DMS153 (cell line): ENCODE measurements at regions not wholly inside any gene's neighbourhood (a gene's known extent, or its start where the extent isn't known, plus 50 kb on each side); places are given as distances from the start of the nearest gene placed in this dataset.
"Not testable (repeated sequence)": the region's sequence is repeated elsewhere in the genome, so short reads cannot be mapped to it uniquely, and the experiment has no call there.

Experiments used
- DNase-seq: peaks from one replicate; lab custom pipeline; 2025; lab: John Stamatoyannopoulos, UW

DNA sequence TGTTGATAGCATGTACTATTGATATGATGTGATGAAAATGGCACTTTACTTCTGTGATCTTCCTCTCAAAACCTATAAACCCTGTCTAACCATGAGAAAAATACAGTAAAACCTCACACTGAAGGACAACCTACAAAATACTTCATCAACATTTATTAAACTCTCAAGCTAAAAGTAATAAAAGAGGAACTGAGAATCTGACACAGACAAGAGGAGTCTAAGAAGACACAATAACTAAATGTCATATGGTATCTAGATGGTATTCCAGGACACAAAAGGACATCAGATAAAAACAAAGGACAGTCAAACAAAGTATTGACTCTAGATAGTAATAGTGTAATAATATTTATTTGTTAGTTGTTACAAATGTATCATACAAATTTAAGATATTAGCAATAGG is 655.3 kb downstream of the SH3BGRL start:
- DNase-seq = no peak

DNA sequence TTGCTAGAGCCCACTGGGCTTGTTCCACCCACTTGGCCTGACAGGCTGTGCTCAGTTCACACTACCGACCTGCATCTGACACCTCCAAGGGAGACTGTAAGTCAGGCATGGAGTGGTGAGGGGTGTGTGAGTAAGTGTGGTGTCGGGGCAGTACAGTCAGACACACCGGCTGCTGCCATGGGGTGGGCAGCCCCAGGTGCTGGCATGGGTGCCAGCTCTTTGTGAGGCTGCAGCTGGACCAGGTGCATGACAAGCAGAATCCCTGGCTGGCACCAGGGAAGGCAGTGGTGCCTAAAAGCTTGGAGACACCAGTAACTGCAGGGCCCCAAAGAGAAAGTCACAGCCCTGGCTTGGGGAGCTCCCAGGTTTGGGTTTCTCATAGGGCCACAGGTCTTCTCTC is 665.0 kb downstream of the SH3BGRL start:
- DNase-seq = no peak

DNA sequence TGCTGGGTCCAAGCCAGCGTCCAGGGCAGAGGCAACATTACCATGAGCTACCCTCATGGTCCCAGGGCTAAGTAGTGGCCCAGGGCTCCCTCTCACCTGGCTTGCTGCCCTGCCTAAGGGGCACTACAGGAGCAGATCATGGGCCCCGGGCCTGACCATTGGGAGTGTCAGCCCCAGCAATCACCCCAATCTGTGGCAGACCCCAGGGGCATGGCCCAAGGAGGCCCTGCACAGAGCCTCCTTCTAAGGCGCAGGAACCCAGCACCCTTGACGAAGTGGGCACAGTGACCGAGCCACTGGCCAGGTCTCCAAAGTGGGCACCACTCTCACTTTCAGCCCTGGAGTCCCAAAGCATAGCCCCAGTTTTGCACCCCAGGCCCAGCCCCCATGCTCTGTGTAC is 667.1 kb downstream of the SH3BGRL start:
- DNase-seq = no peak

DNA sequence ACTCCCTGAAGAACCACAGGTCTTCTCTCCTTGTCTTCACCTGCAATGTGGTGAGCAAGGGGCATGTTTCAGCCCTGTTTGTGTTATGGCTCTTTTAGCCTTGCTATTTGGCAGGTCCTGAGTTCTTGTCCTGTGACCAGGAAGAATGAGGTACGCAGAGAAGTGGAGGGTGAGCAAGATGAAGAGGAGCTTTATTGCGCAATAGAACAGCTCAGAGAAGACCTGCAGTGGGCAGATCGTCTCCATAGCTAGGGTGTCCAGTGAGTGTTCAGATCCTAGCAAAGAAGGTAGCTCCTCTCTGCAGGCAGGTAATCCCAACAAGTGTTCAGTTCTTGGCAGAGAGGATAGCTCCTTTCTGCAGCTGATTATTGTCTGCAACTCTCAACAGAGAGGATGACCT is 672.9 kb downstream of the SH3BGRL start:
- no peak for DNase-seq

DNA sequence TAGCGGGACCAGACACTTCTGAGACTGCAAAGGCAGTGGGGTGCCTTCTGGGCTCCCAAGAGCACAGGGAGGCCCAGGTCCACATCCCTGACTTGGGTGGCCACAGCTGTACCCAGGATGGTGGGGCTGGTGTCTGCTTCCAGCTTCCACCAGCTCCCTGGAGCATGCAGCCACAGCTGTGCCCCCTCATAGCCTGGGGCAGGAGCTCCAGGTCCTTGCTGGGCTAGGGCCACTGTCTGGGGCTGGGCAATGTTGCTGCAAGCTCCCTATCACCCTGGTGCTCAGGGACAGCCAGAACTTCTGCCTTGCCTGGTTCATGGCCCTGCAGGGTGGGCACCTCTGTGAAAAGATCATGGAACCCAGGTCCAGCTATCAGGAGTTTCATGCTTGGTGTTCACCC is 673.9 kb downstream of the SH3BGRL start:
- DNase-seq = no peak

DNA sequence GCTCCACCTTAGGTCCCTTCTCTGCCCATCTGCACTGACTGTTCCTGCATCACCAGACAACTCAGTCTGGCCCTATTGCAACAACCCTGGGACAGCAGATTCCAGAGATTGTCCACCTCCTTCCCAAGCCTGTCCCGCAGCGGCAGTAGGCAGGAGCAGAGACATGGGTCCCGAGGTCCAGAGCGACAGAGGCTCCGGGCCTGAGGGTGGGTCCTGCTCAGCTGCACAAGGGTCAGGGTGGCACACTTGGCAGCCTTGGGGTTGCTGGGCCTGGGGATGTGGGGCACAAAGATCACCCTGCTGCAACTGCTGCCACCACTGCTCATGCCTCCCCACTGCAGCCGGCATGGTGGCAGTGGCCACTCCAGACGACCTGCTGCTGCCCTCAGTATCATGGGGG is 674.5 kb downstream of the SH3BGRL start:
- no peak for DNase-seq

DNA sequence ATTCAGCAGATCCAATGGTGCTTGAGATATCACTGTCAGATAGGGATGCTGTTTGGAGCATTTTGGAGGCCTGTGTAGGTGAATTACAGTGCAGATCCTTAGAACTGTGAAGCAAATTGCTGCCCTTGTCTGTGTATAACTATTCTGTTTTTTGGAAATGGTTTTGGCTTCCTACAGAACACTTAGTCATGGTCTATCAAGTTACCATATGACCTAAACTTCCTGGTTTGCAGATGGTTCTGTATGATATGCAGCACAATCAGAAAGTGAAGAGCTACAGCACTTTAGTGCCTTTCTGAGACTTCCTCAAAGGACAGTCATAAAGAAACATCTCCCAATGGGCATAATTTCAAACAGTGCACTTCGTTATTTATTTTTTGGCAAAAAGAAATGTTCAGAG is 688.6 kb downstream of the SH3BGRL start:
- no peak for DNase-seq

DNA sequence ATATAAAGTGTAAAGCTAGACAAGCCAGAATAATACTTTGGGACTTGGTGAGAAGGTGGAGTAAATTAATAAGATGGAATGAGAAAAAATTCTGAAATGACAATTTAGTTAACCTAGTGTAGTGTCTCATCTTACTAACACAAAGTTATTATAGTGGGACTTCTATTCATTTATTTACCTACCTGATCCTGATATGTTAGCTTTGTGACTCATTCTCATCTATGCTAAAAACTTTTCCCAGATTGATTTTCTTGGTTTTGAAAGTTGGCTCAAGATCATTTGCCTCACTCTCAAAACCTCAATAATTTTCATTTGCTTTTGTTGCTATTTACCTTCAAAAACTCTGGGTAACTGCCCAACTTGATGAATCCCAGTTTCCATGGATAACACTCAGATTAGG is 698.6 kb downstream of the SH3BGRL start:
- no peak for DNase-seq

DNA sequence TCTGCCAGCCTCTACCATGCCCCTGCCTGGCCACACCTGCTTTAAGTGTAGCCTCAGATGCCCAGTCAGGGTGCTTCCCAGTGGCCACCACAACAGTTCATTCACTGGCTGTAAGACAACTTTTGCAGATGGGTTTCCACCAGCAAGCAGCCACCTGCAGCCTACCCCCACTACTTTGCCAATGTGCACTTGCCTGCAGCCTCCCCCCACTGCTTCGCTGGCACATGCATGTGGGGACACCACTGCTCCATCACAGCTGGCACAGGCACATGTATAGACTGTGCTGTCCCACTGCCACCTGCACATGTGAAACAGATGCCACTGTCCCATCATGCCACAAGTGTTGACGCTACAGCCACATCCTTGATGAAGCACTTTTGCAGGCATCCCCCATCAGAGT is 723.9 kb downstream of the SH3BGRL start:
- DNase-seq = no peak

DNA sequence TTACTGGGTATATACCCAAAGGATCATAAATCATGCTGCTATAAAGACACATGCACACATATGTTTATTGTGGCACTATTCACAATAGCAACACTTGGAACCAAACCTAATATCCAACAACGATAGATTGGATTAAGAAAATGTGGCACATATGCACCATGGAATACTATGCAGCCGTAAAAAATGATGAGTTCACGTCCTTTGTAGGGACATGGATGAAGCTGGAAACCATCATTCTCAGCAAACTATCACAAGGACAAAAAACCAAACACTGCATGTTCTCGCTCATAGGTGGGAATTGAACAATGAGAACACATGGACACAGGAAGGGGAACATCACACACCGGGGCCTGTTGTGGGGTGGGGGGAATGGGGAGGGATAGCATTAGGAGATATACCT is 744.0 kb downstream of the SH3BGRL start:
- DNase-seq = not testable (repeated sequence)

DNA sequence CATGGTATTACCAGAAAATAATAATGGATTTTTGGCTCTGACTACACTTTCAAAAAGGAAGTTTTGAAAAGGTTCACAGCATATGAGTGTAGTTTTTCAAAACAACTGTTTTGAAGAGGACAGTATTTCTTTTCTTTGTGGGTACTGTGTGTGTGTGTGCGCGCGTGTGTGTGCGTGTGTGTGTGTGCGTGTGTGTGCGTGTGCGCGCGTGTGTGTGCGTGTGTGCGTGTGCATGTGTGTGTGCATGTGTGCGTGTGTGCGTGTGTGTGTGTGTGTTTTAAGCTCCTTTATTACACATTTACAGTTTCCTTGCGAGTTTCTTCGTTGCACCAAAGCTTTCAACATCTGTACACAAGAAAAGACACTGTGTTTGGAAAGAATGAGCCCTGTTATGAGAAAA is 755.4 kb downstream of the SH3BGRL start:
- DNase-seq = no peak

DNA sequence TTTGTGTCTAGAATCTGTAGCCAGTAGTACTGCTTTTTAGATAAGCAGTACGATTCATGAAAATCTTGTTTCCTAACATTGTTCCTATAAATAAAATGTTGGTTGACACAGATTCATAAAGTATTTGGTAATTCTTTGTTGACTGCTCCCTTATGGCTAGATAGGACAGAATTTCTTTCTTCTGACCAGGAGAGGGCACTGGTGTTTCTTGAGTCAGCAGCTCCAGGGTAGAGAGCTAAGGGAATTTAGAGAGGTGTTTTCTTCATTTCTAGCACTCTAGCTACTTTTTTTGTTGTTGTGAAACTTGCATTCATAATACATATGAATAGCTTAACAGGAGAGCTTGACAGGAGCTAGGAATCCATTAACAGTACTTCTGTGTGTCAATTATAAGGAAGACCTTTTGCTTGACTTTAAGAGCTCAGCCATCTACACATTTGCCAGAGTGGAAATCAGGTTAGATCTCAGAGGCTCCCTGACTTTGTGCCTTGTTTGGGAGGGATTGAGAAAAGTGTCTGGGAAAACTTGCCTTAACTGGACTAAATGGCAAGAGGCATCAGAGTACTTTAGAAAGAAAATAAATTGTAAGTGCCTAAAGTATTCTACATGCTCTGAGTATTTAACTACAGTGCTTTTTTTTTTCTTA is 756.1 kb downstream of the SH3BGRL start:
- DNase-seq = no peak

DNA sequence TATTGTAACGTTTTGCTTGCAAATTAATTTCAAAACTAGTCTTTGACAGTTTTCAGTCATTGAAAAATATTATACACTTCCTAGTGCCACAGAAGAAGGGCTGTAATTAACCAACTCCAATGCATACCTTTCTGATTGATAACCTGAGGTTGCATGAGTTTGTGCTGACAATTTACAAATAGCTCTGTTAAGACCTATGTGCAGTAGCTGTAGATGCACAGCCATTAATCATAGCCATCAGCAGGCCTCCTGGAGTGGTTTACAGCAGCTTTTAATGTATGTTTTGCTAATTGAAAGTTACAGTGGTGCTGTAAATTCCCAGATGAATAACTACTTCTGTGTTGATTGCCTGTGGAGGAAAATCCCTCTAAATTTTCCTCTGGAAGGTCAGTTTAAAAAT is 758.1 kb downstream of the SH3BGRL start:
- DNase-seq = no peak

DNA sequence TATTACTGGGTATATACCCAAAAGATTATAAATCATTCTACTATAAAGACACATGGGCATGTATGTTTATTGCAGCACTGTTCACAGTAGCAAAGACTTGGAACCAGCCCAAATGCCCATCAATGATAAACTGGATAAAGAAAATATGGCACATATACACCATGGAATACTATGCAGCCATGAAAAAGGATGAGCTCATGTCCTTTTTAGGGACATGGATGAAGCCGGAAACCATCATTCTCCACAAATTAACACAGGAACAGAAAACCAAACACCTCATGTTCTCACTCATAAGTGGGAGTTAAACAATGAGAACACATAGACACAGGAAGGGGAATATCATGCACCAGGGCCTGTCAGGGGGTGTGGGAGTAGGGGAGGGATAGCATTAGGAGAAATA is 772.5 kb downstream of the SH3BGRL start:
- not testable (repeated sequence) for DNase-seq

DNA sequence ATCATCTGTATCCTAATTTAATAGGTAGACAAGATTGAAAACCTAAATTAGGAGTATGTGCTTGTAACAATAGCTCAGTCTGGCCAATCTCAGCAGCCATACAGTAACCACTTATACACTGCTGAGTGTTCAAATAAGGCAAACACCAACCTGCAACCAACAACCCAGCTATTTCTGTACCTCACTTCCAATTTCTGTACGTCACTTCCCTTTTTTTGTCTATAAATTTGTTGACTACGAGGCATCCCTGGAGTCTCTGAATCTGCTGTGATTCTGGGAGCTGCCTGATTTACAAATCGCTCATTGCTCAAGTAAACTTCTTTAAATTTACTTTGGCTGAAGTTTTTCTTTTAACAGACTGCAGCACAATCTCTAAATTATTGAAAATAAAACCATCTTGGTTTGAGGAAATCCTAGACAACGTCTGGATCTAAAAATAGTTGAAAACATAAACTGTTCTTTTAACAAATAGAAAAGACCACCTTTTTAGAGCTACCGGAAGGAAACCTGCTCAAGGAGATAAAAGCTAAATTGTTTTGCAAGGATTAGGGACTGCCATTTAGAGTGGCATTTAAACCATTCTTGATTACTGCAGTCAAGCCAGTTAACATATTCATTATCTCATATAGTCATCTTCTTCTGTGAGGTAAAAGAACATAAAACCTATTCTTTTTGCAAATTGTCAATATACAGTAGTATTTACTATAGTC is 778.1 kb downstream of the SH3BGRL start:
- DNase-seq = no peak

DNA sequence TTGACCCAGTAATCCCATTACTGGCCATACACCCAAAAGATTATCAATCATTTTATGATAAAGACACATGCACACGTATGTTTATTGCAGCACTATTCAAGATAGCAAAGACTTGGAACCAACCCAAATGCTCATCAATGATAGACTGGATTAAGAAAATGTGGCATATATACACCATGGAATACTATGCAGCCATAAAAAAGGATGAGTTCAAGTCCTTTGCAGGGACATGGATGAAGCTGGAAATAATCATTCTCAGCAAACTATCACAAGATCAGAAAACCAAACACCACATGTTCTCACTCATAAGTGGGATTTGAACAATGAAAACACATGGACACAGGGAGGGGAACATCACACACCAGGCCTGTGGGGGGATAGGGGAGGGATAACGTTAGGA is 785.3 kb downstream of the SH3BGRL start:
- DNase-seq = not testable (repeated sequence)

DNA sequence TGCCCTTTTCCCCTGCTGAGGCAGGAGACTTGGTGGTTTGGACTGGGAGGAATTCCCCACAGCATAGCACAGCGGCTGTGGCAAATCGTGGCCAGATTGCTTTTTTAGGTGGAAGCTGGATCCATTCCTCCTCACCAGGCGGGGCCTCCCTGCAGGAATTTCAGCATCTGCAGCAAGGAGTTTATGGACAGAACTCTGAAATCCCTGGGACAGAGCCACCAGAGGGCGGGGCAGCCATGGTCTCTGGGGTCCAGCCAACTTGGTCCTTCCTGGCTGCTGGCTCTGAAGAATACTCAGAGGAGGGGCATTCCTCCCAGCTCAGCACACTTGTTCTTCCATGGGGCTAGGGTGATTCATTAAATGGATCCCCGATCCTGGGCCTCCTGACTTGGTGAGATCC is 794.3 kb downstream of the SH3BGRL start:
- DNase-seq = no peak

DNA sequence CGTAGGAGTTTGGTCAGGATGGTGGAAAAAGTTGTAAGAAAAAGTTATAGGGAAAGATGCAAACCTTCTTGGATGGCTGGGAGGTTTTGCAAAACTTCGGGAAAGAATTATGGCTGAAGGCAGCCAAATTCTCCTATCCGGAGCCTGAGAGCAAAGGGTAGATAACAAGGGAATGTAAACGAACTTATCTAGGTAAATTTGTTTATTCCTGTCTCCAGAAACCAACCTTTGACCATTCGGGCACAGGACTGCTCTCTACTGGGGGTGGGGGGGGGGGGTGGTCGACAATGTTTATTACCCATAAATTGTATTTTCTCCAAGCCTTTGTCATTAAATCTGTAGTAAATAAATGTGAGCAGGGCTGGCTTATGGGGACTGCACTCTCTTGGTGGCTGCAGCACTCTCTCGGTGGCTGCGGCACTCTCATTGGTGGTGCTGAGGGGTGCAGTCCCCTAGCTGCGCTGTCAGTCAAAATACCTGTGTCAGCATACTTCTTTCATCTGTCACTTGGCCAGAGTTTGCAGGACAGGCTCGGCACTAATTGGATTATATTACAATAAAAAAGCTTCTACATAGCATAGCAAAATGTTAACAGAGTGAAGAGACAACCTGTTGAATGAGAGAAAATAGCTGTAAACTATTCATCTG is 827.8 kb downstream of the SH3BGRL start:
- DNase-seq = no peak

DNA sequence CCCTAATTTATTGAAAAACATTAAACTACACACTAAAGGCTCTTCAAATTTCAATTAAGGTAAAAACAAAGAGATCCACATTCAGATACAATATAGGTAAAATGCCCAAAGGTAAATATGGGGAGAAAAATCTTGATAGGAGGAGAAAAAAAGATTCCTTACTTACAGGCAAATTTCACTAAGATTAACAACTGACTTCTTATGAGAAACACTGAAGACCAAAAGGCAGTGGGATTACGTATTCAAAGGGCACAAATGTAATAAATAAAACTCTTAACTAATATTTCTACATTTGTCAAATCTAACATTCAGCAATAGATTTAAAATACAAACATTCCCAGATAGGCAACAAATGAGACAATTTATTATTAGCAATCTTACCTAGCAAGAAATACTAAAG is 829.3 kb downstream of the SH3BGRL start:
- no peak for DNase-seq

DNA sequence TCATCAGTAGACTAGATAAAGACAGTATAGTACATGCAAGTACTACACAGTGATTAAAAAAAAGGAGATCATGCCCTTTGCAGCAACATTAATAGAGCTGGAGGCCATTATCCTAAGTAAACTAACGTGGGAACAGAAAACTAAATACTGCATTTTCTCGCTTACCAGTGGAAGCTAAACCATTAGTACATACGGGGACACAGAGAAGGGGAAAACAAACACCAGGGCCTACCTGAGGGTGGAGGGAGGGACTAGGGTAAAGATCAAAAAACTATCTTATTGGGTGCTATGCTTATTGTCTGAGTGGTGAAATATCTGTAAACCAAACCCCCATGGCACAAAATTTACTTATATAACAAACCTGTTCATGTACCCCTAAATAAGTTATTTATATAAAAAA is 836.9 kb downstream of the SH3BGRL start:
- no peak for DNase-seq

DNA sequence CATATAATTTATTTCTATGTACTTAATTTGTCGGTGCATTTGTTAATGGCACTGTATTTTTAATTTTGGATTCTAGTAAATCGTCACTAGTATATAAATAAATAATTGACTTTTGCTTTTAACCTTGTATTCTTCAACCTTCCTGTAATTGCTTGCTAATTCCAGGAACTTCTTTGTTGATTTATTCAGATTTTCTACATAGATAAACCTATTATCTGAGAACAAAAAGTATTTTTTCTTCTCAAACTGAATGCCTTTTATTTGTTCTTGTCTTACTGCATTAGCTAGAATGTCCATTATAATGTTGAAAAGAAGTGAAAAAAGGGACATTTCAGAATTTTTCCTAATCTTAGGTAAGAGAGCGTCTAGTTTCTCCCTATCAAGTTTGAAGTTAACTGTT is 839.1 kb downstream of the SH3BGRL start:
- no peak for DNase-seq

DNA sequence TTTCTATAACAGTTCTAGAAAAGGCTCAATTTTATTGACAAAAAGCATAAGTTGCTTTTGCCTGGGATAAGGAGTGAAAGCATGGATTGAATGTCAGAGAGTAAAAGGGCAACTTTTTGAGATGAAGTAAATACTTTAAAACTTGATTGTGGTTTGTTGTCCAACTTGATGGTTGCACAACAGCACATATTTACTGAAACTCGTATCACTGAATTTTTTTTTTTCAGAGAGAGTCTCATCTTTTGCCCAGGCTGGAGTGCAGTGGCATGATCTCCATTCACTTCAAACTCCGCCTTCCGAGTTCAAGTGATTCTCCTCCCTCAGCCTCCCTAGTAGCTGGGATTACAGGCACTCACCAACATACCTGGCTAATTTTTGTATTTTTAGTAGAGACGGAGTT is 856.8 kb downstream of the SH3BGRL start:
- DNase-seq = no peak

DNA sequence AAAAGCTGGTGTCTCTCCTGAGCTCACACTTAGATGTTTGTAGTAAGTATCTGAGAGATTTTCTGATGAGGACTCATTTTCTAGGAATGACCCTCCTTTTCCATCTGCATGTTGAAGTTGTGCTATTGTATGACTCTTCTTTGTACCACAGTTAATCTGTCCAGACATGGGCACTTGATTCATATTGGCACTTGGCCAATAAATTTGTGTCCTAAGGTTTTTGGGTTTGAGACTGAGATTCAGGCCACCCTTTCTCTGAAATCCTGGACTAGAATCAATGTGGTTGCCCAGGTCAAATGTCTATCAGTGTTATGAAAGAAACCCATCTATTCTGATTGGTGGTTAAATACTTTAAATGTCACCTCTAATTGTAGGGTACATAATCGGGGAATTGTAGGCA is 869.0 kb downstream of the SH3BGRL start:
- DNase-seq = no peak

DNA sequence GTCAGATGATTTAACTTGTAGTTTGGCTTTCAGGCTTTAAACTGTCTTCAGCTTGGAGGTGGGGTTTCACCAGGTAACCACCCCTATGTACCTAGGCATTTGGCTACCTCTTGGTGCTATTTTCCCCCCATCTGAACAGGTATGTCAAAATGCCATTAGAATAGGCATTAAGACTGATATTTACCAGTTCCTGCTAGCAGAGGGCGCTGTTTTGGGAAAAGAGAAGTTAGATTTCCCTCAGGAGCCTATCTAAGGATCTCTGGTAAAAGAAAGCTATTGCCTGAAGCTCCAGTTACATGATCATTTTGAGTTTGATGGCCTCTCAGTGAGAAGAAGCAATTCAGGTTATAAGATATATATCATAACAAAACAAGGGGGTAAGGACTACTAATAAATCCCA is 879.1 kb downstream of the SH3BGRL start:
- no peak for DNase-seq
